ENCODE measurements at regions not wholly inside any gene's neighbourhood (a gene's known extent, or its start where the extent isn't known, plus 50 kb on each side); places are given as distances from the start of the nearest gene placed in this dataset.

DNA sequence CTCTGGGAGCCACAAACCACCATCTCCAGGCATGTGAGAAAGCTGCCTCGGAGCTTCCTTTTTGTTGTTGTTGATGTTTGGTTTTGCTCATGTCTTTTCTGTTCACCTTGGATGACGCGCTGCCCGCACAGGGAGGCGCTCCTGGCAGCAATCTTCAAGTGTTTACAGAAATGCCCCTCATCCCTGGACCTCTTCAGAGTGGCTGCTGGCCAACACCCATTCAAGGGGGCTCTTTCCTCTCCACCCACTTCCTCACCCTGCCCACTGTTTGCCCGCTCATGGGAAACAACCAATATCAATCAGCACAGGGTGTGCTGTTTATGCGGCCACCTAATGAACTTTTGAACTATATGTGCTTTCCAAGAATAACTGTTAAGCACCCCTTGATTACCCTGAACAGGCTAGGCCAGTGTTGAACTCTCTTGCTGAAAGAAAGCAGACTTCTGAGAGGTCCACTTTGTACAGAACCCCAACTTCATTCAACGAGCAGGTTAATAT, 355.1 kb upstream of the CLNK start:
- DNase-seq, result no peak

DNA sequence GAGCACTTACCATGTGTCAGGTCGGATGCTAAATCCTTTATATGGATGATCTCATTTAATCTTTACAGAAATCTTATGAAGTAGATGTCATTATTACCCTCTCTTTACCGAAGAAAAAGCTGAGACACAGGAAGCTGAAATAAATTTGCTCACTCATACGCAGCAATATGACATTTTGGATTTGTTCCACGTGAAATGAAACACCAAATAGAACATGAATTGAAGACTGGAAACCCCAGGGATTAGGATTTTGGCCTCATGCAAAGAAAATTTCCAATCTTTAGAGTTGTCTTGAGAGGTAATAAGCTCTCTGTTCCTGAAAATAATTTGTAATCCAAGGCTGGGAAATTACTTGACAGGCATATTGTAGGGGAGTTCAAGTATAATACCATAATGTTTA, 354.4 kb upstream of the CLNK start:
- no peak for DNase-seq

DNA sequence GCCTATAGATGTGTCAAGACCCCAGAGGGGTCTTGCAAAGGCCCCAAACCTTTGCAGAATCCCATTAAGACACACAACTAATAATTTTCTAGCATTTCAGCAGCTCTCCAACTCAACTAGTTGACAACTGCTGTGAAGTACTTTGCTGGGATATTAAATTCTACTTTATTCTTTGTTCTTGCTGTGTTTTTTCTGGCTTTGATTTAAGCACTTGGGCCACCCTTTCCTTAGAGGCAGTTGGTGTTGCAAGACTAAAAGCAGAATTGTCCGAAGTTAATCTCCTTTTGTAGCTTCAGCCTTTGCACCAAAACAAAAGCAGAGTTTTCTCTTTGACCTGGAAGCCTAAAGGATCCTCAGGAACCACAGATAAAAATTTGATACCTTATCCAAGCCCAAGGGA, 353.1 kb upstream of the CLNK start:
- DNase-seq, result no peak

DNA sequence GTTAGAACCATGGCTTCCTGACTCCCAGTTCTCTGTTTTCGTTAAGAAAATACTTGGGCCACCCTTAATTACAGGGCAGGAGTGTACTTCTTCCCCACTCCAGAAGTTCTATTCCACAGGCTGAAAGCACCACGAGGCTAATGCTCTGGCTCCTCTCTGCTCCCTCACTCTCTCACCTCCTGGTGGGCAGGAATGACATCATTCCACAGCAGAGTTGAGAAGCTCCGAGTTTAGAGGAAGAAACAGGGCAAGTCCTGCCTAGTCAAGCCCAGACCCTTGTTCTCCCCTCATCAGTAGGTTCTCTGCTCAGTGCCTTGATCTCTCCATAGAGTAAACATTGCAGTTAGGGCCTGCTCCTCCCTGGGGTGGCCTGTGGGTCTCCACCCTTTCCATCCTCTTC, 343.8 kb upstream of the CLNK start:
- DNase-seq, result no peak

DNA sequence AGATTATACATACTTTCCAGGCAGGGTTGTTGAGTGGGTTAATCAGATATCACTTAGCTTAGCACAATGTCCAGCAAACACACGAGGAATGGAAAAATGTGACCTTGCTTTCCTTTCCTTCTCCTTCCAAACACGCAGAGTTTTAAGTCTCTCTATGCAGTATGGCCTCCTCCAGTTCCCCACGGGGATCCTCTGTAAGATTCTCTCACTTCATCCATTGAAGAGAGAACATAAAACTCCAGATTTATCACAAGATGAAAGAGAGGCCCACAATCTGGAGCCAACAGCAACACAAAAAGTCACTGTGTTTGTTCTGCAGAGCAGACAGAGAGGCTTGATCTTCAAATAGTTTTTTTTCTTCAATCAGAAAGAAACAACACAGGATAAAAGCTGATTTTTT, 336.8 kb upstream of the CLNK start:
- DNase-seq, result no peak

DNA sequence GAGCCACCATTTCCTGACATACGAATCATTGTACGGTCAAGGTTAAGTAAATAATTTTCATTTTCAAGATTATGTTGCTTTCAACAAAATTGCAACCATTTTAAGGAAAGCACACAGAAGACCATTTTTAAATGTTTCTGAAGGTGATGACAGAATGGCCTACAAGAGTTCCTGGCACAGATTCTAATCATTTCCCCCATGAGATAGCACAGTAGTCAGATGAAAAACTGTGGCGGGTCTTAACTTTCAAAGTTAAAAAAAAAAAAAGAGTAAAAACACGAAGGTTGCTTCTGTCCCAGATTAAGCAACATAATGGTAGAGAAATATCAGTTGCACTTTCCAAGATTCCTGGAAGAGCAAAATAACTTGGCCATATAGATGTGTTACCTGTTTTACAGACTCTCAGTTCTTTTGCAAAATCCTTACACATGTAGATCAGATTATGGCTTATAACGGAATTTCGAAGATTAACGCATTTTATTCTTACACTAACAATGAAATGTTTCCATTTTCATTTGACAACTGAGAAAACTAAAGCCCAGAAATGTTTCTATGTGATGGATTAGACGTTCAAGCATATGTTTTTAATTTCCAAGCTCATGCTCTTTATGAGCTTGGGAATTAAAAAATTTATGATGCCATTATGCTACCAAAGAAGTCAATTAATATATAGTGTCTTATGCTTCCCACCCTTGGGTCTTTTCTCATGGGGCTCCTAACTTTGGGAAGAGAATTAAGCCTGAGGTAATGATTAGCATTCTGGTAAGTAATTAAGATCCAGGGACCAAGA, 335.1 kb upstream of the CLNK start:
- no peak for DNase-seq

DNA sequence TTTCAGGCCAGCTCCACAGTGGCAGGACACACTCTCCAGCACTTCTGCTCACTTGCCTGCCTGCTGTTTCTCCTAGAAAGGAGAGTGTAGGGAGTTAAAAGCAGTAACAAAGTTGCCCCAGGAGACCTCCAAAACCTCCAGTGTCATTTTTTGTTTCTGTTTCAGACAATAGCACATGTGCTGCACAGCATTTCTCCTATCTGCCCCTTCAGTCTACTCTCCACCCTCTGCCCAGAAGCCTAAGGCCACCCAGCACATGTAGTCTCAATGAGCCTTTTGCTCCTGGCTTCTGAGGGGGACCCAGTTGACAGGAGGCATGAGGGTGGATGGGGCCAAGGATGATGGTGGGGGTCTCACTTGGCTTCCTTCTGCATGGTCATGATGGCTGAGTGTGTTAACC, 329.6 kb upstream of the CLNK start:
- no peak for DNase-seq

DNA sequence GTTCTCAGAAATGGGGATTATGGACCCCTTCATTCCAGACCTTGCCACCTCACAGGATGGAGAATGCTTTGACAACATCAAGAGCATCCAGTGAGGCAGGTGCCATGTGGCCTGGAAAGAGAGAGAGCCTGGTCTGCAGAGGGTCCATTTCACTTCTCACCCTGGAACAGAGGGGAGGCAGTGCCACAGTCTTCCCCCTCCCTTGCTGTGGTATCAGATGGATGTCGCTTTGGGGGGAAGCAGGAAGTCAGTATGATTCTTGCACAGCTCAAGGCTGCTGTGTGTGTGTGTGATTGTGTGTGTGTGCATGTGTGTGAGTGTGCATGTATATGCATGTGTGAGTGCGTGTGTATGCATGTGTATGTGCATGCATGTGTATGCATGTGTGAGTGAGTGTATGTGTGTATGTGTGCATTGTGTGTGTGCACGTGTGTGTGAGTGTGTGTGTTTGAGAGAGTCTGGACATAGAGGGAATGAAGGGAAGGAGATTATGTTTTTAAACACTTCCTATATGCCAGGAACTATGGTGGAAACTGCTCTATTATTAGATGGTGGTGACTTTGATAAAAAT, 328.6 kb upstream of the CLNK start:
- no peak for DNase-seq

DNA sequence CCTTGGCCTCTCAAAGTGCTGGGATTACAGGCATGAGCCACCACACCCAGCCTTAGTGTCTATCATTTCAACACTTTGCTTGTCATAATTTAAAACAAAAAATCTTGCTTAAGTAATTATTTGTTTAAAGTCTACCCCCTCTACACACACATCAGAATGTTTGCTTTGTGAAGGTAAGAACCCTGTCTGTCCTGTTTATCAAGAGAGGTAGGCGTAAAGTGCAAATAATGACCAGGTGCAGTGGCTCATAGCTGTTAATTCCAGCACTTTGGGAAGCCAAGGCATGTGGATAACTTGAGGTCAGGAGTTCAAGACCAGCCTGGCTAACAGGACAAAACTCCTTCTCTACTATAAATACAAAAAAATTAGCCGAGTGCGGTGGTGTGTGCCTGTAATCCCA, 326.7 kb upstream of the CLNK start:
- no peak for DNase-seq

DNA sequence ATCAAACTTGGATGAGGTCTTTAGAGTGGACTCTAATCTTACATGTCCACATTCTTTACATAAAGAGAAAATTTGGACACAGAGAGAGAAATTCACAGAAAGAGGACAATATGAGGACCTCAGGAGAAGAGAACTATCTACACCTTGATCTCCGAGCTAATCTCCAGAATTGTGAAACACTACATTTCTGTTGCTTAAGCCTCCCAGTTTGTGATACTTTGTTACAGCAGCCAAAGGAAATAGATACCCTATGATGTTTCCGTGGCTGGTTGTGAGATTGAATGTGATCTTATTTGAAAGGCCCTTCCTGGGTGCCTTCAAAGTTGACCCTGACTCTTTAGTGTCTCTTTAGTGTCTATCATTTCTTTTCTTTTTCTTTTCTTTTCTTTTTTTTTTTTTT, 326.1 kb upstream of the CLNK start:
- DNase-seq, result no peak

DNA sequence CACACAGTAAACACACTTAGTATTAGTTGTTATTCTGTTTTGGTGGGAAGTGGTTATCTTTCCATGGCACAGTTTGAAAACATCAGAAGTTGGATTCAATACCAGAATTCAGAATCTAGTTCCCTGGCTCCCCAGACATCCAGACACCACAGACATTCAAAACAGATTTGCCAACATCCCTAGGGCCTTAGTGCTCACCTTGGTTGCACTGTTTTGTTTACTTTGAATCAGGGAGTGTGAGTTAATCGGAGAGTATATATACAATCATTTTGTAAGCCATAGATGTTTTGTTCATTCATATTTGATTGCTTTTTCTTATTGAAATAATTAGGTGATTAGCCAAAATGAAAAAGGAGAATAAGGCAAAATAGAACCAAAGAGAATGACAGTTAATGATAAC, 324.7 kb upstream of the CLNK start:
- no peak for DNase-seq

DNA sequence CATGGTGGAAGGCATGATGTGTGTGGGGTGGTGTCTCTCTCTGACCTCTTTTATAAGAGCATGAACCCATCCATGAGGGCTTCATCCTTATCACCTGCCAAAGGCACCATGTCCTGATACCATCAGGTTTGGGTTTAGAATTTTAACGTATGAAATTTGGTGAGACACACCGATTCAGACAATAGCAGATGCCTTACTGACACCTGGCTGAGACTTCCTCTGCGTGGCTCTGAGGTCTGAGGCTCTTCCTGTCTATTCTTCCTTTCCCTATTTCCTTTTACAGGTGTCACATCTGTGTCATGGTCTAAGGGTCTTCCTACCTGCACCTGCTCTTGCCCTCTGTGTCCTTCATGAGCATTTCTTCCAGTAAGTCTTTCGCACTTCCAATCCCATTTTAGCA, 320.7 kb upstream of the CLNK start:
- DNase-seq, result no peak

DNA sequence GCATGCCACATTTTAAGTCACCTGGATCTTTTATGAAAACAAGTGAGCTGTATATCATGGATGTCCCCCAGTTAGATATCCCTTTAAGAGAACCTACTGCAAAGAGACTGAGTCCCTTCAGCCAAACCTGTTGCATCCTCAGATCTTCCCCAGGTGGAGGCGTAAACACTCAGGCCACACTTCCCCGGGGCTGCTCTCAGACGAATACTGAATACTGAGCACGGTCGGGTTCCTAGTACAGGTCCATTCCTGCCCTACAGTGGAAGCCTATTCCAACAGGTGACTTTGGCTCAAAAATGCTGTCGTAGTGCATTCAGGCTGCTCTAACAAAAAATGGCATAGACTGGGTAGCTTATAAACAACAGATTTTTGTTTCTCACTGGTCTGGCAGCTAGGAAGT, 320.2 kb upstream of the CLNK start:
- DNase-seq, result no peak

DNA sequence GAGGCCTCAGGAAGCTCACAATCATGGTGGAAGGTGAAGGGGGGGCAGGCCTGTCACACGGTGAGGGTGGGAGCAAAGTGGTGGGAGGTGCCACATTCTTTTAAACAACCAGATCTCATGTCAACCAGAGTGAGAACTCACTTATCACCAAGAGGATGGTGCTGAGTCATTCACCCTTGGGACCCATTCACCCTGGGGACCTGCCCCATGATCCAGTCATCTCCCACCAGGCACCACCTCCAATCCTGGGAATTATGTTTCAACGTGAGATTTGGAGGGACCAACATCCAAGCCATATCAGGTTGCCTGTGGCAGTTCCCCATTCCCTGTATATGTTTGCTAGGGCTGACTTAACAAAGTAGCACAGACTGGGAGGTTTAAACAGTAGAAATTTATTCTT, 318.4 kb upstream of the CLNK start:
- no peak for DNase-seq

DNA sequence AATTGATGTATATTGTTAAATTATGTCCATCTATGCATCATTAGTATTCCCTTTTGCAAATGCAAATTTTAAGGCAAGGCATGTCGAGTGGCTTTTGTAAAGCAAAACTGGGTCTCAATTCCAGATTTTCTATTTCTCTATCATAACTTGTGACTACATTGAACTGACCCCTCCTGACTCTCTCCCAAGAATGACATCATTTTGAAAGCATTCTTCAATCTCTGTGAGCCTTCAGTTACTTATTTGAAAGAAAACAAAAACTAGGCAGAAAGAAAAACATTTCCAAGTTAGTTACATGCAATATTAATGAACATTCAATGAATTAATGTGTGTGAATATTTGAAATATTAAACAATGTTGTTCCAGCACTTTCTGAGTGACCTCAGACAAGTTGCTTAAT, 314.3 kb upstream of the CLNK start:
- DNase-seq, result no peak

DNA sequence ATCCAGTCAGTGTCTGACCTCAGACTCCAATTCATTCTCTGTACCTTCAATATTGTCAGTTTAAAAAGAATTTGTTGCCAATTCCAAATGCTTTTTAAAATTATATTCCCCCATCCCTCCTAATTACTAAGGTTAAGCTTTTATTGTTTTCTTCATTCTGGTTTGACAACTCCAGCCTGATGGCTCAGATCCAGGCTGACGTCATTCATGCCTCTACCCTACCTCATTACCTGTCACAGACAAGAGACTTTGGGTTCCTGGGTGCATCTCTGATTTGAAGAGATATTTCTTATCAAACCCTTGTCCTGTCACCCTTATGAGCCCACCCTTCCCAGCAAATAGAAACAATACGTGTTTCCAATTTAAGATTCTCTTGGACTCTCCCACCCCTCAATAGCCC, 300.2 kb upstream of the CLNK start:
- DNase-seq, result no peak

DNA sequence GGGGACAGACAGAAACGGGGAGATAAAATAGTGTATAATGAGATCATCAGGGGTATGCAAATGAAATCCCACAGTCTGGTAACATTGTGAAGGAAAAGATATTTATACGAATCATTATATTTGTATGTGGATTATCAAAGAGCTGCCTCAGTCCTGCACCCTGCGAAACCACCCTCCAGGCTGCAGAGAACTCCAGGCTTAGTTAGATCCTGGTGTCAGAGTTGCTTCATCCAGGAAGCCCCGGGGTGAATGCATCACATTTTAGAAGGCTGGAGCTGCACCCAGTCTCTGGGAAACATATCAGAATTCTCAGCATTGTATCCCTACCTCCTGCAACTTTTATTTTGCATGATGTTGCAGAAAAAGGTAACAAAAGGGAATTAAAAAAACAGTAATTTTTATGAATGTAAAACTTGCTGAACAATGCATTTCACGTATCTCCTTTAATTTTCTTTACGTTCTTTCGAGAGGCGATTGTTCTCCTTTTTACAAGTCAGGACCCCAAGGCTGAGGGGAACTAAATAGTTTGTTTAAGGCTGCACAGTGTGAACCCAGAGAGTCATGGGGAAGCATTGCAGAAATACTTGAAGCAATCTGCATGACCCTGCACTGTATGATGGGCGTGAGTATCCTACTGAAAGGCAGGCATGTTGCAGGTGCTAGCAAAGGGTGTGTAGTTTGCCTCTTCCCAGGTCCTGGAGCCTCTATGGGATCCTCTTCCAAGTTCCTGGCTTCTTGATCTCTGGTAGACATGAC, 299.5 kb upstream of the CLNK start:
- DNase-seq, result peak; percentile 45 to 49

DNA sequence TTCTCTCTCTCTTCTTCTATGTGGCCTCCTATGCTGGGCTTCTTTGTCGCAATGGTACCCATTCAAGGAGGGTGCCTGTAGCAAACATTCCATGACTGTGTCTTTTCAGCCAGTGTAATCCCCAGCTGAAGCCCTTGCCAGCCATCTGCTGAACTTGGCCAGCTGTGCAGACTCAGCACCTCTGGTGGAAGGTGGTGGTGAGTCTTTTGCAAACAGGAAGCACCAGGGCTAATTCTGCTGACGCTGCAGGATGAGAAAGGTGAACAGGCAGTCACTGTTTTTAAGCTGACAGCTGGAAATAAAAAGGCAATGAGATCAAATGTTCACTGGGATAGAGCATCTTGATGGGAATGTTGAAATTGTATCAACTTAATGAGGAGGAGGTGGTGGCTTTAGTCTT, 298.7 kb upstream of the CLNK start:
- no peak for DNase-seq

DNA sequence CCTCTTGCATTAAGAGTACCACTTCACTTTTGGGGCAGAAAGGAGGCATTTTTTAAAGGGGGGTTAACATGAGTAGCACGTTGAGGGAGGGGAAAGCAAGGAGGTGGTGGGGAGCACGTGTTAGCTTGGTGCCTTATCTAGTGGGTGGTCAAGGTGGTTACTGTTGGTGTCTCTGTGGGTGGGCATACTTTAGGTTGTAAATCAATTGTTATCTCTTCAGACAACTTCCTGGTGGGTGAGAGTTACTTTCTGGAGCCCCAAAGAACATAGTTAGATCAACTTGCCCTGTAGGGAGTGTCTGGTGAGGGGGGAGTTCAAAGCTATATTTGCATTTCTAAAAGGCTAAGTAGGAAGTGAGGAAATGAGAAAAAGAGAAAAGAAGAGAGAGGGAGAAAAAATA, 297.7 kb upstream of the CLNK start:
- no peak for DNase-seq

DNA sequence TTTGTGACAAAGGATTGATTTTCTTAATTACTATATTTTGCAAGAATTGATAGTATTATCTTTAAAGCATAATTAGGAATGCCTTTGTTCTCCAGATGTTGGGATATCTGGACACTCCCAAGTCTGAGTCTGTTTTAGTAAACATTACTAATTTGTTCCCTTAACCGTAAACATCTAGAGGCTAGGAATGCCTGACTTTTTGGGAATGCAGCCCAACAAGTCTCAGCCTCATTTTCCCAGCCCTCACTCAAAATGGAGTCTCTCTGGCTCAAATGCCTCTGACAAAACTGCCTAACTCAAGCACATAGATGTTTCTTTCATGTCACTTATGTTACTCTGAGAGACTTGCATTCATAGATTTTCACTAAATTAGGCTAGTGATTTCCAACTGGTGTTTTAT, 297.0 kb upstream of the CLNK start:
- DNase-seq, result no peak

DNA sequence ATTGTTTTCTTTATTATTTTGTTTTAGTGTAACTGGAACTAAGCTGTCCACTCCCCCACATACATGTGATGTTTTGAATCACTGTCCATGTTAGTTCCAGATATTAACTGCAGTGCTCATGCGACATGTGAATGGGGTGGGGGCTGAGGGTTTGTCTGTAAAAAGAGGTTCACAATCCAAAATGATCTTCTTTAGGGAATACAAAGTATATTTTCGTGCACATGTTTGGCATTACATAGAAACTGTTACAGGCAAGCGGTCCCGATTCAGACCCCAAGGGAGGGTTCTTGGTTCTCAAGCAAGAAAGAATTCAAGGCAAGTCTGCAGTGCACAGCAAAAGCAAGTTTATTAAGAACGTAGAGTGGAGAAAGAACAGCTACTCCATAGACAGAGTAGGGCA, 296.5 kb upstream of the CLNK start:
- DNase-seq, result no peak

DNA sequence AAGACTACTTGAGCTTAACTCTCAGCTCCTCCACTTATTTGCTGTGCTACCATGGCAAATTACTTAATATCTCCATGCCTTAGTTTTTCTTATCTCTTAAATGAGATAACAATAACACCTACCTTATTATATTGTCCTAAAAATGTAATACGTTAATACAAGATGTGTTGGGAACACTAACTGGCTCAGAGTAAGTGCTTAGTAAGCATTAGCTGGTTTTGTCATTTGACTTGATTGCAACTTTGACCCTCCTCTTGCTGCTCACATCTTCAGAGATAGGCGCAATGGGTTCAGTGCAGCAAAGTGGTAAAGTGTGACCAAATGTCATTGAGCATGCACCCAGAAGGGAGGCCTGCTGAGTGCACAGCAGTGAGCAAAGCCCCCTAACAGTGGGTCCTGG, 294.5 kb upstream of the CLNK start:
- no peak for DNase-seq

DNA sequence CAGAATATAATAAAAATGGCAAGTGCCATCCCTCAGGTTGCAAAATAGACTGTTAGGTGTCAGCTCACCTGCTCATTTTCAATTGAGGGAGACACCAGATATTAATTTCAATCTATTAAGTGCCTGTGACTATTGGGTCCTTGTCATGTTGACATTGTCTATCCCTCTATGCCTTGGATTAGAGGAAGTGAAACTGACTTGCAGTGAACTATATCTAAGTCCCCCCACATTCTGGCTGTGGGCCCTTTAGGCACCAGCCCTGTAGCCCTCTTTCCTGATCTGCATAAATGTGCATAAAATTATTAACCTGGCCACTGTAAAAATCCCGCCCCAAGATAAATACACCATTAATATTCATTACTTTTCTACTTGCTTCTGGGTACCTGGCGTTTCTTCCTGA, 293.0 kb upstream of the CLNK start:
- DNase-seq, result peak in 1 of 2 donors; percentile 28

DNA sequence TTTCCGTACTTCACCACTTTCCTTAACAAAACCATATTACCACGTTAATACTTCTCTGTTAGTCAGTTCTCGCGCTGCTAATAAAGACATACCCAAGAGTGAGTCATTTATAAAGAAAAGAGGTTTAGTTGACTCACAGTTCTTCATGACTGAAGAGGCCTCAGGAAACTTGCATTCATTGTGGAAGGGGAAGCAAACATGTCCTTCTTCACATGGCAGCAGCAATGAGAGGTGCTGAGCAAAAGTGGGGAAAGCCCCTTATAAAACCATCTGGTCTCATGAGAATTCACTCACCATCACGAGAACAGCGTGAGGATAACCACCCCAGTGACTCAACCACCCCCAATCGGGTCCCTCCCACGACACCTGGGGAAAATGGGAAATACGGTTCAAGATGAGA, 289.8 kb upstream of the CLNK start:
- no peak for DNase-seq

Data from inflammatory macrophage (primary cell).